Adrenal gland (tissue), 5 donors: ENCODE measurements at regions not wholly inside any gene's neighbourhood (a gene's known extent, or its start where the extent isn't known, plus 50 kb on each side); places are given as distances from the start of the nearest gene placed in this dataset.

Experiments
- CTCF ChIP-seq, 6 experiments: fragments of 450-650 bp in 4 of 6; fragments of 200-600 bp in 2 of 6; sonication (generic) in 1 of 6; IDR thresholded peaks; 1 replicate in 5 of 6; 2 replicates in 1 of 6; pipeline versions ENCODE4 v1.5.1 to v1.8.0; 2016 to 2021; ENCODE audit warnings: antibody characterized with exemption in 6 of 6, mild to moderate bottlenecking in 2 of 6, moderate library complexity in 1 of 6
- POLR2A ChIP-seq, 2 donors: fragments of 450-650 bp; IDR thresholded peaks; one replicate each; pipeline ENCODE4 v1.6.1; 2017; ENCODE audit warnings: antibody characterized with exemption in 2 of 2, mild to moderate bottlenecking in 2 of 2, moderate library complexity in 1 of 2
- donor health status: DM: no; HTN: no; CAD: no.

GRCh38 chr15:26097216-26097615 lies 234.1 kb upstream of the ATP10A start:
- no peak for TF ChIP-seq CTCF (IDR thresholded peaks at IDR 0.05)
- TF ChIP-seq POLR2A (IDR thresholded peaks at IDR 0.05) = no peak
